Amniotic stem cell (primary cell): ENCODE measurements at regions not wholly inside any gene's neighbourhood (a gene's known extent, or its start where the extent isn't known, plus 50 kb on each side); places are given as distances from the start of the nearest gene placed in this dataset.

Source experiments
- DNase-seq: peaks from one replicate; lab custom pipeline; 2025; lab: John Stamatoyannopoulos, UW

DNA sequence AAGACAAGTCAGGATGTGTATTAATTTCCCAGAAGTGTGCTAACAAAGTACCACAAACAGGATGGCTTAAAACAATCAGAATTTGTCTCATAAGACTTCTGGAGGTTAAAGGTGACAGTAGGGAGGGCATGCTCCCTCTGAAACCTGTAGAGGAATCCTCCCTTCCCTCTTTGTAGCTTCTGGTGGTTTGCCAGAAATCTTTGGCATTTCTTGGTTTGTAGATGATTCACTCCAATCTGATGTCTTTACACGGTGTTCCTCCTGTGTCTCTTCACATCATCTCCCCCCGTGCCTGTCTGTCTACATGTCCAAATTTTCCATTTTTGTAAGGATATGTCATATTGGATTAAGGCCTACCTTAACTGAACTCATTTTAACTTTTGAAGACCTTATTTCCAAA is 471.5 kb downstream of the ZNF608 start:
- DNase-seq: no peak

DNA sequence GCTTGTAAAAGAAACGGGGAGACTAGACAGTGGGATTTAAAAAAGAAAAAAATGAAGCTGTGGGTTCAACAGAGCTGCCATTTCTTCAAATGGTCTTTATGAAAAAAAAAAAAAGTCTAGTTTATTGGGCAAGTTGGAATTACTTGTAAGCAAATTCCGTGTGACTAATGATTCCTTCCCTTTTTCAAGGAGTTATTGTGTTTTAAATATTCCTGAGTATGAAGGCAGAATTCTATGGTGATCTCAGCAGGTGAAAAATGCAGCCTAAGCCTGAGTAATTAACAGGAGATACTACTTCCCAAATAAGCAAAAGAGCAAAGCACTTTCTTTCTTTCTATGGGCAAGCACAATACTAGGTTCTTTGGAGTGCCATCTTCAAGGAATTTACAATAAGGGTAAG is 481.9 kb downstream of the ZNF608 start:
- no peak for DNase-seq

DNA sequence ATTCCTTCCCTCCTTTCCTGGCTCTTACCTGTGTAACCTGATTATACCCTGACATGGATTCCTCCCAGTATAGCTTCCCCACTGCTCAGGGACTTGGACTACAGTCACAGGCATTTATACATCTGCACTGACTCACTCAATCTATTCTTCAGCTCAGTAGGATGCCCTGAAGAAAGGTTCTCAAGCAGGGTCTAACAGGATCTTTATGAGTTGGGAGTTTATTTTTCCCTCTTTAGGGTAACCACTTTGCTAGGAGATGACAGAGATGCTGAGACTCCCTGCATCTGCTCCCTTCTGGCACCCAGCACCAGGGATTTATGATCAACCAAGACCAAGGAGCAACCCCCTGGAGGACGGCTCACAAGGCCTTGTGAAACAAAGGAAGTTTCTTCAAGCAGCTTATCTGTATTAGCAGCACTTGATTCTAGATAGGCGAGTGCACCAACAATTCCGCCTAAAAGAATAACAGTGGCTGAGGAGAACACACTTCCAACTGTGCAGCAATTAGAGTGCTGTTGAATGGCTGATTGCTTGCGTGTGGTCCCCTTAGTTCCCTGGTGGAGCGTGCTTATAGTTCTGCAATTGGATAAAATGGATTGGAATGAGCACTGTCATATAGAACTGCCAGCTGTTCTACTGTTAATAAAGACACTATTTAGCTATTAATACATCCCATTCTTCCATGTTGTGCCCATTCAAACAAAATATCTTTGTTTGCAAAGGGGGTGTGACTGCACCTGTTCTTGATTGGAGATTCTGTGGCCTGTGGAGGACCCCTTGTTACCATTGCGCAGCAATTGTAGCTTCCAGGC is 482.6 kb downstream of the ZNF608 start:
- DNase-seq: no peak

DNA sequence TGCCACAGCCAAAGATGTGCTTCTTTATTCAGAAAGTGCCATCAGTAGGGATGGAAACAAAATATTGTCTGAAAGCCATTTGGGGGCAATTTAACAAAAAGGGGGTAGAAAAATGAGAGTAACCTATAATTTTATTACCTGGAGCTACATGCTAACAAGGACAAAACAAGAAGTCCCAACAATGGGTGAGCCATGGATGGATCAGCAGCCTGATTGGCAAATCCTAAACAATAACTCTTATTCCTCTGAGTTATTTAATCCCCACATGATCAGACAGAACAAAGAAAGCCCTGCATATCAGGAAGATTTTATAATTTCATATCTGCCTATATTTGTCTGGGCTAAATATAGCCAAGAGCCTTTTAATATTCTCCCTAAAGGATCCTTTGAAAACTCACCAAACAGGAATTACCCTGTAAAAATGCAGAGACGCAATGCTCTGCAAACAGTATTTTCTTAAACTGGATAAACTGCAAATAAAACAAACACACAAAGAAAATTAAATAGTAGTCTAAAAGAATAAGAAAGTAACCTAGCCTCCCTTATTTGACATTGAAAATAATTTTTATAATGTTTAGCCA is 483.4 kb downstream of the ZNF608 start:
- no peak for DNase-seq

DNA sequence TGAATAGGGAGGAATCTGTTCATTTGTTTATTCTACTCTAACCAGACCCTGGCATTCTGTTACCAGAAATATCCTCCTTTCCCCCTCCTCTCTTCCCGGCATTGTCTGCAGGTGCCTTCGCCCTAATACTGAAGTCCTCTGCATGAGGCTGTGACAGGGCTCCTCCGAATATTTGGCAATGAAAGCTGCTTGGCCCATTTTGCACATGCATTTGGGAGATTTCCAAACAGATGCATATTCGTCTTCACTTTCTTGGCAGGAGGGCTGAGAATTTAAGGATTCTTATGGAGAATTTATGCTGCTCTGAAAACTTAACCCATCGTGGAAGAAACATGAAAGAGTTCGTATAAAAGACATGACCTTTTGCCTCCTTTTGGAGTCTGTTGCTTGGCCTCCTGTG is 484.0 kb downstream of the ZNF608 start:
- no peak for DNase-seq

DNA sequence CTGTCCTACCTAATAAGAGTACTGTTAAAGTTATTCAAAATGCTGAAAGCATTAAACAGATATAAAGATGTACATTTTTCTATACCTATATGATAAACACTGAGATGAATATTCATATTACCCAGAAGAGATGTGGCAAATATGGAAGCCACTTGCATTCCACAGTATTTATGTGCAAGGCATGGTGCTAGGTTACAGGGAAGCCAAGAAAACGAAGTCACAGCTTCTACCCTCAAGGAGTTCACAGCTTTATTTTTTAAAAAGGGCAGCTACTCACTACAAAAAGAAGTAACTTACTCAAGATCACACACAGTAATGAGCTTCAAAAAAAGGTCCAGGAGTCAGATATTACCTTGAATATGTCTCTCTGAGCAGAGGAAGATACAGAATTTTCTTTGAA is 484.6 kb downstream of the ZNF608 start:
- no peak for DNase-seq

DNA sequence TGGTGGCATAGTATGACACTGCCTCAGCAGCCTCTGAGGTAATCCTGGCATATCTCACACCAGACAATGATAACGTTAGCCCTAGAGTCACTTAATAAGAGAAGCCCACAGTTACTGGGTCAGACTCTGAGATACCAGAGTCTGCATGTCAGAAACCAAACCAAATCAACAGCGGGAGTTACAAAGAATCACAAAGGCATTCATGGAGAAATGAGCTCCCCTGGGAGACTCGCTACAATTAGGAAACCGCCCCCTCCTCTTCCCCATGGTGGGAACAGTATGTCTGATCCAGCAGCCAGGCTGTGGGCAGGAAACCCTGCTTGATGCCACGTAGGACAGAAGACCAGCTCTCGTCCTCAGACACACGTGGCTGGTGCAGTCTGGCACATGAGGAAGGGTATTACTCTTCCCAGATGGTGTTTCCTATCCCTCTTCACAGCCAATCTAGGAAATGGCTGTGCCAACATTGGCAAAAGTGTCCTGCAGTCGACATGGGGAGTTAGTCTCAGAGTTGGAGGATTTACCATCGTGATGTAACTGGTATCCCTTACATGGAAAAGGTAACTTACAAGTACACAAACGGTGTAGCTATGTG is 485.4 kb downstream of the ZNF608 start:
- DNase-seq: no peak

DNA sequence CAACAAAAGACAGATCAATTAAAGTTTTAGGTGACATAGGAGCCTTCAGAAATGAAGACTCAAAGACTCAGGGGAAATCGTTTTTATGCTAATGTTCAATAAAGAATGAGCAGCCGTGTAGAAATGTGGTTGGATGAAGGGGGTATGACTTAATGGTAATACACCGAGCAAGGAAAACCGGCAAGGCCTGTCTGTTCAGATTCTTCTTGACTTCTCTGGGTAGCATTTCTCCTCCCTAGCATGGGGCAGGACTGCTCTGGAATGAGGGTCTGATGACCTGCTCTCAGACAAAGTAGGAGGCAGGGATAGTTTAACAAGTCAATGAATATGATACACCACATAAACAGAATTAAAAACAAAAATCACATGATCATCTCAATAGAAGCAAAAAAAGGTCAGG is 487.4 kb downstream of the ZNF608 start:
- DNase-seq: no peak

DNA sequence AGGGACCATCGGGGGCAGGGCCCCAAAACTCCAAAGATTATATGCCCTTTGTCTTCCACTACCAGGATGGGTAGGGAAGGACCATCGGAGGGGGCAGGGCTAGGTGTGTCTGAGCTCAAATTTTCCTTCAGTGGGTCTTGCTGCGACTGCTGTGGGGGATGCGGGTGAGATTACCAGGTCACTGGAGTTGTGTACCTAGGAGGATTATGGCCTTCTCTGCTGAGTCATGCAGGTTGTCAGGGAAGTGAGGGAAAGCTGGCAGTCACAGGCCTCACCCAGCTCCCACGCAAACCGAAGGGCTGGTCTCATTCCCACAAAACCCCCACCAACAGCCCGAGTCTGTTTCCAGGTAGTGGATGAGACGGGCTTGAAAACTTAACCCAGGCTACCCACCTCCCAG is 489.4 kb downstream of the ZNF608 start:
- DNase-seq: no peak

DNA sequence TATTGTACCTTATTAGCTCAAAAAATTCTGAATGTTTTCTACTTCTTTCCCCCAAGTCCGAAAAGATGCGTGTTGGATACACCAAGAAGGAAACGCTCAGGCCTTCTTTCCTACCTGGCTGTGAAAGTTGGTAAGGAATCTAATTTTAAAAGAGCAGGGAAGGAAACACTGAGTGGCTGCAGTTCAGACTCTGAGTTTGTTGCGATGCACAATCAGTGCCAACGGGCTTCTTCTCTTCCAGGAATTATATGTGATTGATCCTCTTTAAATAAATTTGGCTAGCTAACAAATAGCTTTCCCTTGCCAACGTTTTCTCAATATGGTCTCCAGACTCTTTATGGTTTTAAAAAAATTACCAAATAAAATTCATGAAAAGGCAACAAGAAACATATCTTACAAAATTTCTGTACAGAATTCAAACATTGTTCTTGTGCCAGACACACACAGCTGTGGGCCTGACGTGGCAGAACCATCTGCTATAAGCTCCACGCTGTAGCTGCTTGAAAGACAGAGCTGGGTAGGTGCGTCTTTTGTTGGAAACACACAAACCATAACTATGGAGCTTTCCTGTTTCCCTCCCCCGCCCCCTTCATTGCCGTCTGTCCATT is 493.1 kb downstream of the ZNF608 start:
- no peak for DNase-seq

DNA sequence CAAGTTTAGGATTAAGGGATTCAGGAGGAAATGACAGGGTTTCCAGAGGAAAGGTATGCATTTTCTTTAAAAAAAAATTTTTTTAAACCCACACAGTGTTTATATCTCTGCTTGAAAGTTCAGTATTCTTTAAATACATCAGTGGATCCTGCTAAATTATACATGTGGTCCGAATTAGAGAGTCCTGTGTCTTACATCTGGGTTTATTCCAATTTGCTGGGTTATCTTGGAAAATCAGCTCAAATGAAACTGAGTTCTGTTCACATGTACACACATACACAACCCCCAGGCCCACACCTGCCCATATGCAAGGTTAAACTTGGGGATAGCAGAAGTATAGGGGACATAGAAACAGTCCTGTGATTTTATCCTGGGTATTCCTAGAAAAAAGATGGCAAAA is 493.7 kb downstream of the ZNF608 start:
- no peak for DNase-seq

DNA sequence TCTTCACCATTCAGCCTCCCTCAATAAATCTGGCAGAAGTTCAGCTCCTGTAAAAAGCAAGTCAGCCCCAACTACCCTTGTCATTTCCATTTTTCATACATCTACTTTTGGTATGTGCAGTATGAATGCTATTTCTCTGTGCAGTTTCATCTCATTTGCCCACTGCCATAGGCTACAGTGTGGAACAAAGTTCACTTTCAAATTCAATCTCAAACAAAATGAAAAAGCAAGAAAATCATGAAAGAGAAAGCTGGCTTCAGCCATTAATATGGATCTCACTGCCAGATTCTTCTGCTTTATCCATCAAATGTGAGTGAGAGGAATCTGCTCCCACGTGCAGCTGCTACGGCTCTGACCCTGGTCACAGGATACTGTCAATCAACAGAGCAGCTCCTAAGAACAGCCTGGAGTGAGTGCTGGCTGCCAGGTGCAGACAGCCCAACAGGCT is 494.2 kb downstream of the ZNF608 start:
- DNase-seq: no peak

DNA sequence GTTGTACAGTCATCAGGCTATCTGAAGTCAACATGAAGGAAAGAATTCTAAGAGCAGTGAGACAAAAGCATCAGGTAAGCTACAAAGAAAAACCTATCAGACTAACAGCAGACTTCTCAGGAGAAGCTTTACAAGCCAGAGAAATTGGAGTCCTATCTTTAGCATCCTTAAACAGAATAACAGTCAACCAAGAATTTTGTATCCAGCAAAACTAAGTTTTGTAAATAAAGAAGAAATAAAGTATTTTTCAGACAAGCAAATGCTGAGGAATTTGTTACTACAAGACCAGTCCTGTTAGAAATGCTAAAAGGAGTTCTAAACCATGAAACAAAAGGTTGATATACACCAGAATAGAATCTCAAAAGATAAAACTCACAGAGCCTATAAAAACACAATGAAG is 501.2 kb downstream of the ZNF608 start:
- DNase-seq: no peak

DNA sequence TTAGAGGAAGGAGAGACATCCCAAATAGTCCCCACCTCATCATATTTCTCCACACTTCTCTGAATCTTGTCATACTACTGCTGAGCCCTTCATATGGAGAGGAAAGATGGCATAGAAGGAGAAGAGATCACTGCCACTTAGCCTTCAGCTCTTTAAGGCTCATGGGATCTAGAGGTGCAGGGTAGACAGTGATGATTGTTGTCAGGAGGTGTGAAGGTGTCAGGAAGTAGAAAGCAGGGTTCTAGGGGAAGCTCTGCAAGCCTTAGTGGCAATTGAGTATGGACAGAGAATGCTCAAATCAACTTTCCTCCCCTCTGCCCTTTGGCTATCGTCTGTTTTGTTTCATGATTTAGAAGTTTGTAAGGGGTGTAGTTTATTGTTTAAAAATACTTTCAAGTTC is 505.7 kb downstream of the ZNF608 start:
- DNase-seq: no peak

DNA sequence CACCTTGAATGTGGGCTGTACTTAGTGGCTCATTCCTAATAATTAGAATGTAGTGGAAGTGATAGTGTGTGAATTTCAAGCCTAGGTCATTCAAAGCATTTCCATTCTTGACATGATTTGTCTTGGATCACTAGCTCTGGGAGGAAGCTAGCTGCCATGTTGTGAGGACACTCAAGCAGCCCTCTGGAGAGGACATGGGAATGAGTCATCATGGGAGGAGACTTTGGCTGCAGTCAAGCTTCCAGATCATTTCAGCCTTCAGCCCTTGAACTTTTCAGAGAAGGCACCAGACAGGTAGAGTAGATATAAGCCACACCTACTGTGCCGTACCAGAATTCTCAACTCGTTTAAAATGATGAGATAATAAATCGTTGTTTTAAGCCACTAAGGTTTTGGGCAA is 506.9 kb downstream of the ZNF608 start:
- no peak for DNase-seq

DNA sequence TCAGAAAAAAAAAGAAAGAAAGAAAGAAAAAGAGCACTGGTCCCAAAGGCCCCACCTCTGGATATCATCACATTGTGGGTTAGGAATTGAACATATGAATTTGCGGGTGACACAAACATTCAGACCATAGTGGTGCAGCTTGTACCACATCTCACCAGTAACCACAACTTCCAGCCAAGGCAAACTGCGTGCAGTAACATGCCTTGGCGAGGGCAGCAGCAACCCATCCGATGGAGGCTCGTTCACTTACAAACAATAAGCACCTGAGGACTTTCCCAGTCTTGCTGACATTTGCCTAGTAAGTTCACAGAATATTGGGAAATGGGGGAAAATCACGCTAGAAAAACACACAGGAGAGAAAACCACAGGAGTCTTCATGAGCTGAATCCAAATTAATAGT is 508.1 kb downstream of the ZNF608 start:
- no peak for DNase-seq

DNA sequence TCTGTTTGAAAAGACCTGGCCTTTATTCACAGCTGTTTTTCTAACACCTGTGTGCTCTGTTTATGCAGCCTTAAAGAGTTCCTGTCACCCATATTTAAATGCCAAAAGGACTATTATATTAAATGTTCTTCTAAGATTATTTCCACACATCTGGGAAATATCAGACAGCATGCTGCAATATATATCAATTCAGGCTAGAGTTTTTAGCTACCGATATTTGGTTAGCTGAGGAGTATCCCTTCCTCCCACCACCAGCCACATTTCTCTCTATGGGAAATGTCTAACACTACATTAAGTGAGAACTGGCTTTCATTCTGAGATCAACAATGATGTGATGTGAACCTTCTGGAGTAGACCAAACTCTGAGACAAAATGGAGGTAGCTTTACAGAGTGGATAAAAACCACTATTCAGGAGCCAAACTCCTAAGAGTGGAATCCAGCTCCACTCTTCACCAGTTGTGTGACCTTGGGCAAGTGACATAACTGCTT is 509.2 kb downstream of the ZNF608 start:
- no peak for DNase-seq

DNA sequence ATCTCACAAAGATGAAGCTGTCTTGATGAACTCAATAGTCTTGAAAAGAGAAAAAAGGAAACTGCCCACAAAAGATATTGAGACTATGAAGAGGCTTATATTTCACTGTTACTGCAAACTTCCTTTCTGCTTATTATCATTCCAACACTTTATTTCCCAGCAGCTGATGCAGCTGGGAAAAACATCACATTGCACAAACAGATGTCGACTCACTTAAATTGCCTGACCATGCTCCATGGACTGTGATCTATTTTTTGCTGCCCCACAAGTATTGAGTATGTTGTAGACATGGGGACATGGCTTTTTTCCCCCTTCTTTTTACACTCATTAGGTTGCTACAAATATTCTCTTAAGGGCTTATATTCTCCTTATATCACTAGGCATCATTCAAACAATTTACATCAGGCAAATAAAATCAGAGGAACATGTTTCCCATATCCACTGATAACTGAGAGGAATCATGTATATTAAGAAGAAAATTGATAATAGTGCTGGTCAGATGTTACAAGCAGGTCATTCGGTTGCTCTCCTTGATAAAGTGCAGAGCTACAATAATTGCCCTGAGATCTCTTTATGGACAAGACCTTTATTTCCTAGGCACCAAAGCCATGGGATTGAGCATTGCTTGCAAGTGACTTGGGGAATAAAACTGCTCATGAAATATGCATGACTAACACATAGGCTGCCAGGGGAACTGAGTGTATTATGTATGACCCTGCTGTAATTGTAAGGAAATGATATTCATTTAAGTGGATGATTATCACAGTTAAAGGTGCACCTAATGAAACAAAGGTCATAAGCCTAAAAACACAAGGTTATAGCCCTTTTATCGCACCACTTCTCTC is 509.9 kb downstream of the ZNF608 start:
- DNase-seq: no peak

DNA sequence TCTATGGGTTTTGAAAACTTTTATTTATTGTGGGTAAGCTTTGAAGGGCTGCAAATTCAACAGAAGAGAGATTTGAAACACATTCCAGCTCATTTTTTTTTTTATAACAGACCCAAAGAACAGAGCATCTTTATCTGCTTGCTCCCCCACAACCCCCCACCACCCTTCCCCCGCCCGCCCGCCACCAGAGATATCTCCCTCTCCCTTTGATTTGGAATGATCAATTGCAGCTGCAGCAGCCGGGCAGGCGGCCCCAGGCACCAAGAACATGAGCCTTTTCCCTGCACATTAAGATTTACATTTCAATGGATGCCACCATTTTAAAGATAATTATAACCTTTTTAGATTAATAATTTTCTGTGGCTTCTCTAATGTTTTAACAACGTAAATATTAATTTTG is 510.9 kb downstream of the ZNF608 start:
- no peak for DNase-seq

DNA sequence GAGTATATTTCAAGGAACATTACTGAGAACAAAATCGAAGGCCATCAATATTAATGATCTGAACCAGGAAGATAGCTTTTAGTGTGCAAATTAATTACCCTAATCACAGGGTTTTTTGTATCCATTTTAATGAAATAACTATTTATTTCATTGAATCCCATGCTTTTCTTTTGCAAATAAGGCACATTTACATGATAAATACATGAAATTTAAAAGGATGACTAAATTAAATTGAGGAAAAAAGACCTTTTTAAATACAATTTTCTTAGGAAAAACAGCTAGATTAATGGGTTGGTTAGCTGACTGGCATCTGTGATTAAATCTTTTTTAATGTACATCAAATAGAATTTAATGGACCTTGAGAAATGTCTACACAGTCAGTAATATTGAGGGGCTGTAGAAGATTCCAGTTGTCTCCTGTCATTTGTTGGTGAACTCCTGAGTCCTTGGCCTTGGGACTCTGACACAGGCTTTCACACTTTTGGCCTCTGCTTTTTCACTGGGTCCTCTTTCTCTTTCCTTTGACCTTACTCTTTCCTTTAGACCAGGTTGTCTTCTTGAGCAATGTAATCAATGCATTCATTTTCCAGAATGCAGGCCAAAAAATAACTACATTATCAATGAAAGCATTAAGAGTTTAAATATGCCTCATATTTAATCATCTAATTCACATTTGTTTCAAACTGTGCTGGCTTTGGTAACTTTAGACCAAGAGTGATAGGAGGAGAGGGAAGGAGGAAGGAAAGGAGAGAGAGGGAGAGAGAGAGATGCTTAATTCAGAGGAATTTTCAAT is 511.5 kb downstream of the ZNF608 start:
- no peak for DNase-seq
